GM18867 (cell line): ENCODE measurements at regions not wholly inside any gene's neighbourhood (a gene's known extent, or its start where the extent isn't known, plus 50 kb on each side); places are given as distances from the start of the nearest gene placed in this dataset.
"Not testable (repeated sequence)": the region's sequence is repeated elsewhere in the genome, so short reads cannot be mapped to it uniquely, and the experiment has no call there.

Experiments used
- ATAC-seq: cut with Tn5 transposase; IDR thresholded peaks from one replicate; pipeline ENCODE4 v1.9.1; 2021; ENCODE audit warnings: mild to moderate bottlenecking, moderate library complexity; ENCODE audit not compliant: unreplicated experiment

- ATAC-seq, result no peak
Measured at GRCh38 chr20:22529150-22530019, 55.0 kb downstream of the FOXA2 start.

- no peak for ATAC-seq
Measured at GRCh38 chr20:22526512-22527012, 57.8 kb downstream of the FOXA2 start.

GRCh38 chr20:22525821-22526220 is 58.6 kb downstream of the FOXA2 start:
- ATAC-seq, result no peak

- no peak for ATAC-seq
Measured at GRCh38 chr20:22525069-22525820, 59.1 kb downstream of the FOXA2 start.

GRCh38 chr20:22524393-22525015 is 59.9 kb downstream of the FOXA2 start:
- no peak for ATAC-seq

GRCh38 chr20:22523499-22524392 is 60.6 kb downstream of the FOXA2 start:
- no peak for ATAC-seq

GRCh38 chr20:22523128-22523498 is 61.3 kb downstream of the FOXA2 start:
- no peak for ATAC-seq

- ATAC-seq, result no peak
Measured at GRCh38 chr20:22522701-22523100, 61.7 kb downstream of the FOXA2 start.

GRCh38 chr20:22521940-22522339 is 62.4 kb downstream of the FOXA2 start:
- not testable (repeated sequence) for ATAC-seq

- no peak for ATAC-seq
Measured at GRCh38 chr20:22520381-22520780, 64.0 kb downstream of the FOXA2 start.

- no peak for ATAC-seq
Measured at GRCh38 chr20:22515264-22515663, 69.1 kb downstream of the FOXA2 start.

- ATAC-seq, result no peak
Measured at GRCh38 chr20:22513574-22513973, 70.8 kb downstream of the FOXA2 start.

GRCh38 chr20:22512911-22513489 is 71.4 kb downstream of the FOXA2 start:
- no peak for ATAC-seq

- ATAC-seq, result no peak
Measured at GRCh38 chr20:22511943-22512910, 72.1 kb downstream of the FOXA2 start.

- no peak for ATAC-seq
Measured at GRCh38 chr20:22509843-22510147, 74.6 kb downstream of the FOXA2 start.

GRCh38 chr20:22509090-22509842 is 75.1 kb downstream of the FOXA2 start:
- no peak for ATAC-seq

GRCh38 chr20:22508426-22508825 is 75.9 kb downstream of the FOXA2 start:
- ATAC-seq, result no peak

GRCh38 chr20:22507240-22507961 is 77.0 kb downstream of the FOXA2 start:
- no peak for ATAC-seq
